NOMO-1 treated with dmso at 0.1 percent for 144 hours (cell line): ENCODE measurements at regions not wholly inside any gene's neighbourhood (a gene's known extent, or its start where the extent isn't known, plus 50 kb on each side); places are given as distances from the start of the nearest gene placed in this dataset.

Source experiments
- DNase-seq: peaks from one replicate; lab custom pipeline; 2025; ENCODE audit not compliant: unreplicated experiment; lab: John Stamatoyannopoulos, UW

DNA sequence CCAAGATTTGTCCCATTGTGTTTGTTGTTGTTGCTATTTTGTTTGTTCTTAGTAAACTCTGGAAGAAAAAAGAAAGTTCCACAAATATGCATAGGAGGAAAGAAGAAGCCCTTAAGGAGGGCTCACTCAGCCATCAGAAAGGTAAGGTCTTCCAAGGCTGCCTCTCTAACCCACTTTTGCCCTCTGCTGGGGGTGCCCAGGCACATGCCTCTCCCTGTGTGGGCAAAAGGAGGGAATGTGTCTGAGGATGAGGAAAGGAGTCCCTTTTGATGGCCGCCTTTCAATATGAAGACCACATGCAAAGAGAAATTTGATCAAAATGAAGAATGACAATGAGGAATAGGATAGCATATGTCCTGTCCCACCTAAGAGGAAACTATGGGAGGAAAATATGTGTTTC is 248.2 kb upstream of the POU3F2 start:
- DNase-seq = no peak

DNA sequence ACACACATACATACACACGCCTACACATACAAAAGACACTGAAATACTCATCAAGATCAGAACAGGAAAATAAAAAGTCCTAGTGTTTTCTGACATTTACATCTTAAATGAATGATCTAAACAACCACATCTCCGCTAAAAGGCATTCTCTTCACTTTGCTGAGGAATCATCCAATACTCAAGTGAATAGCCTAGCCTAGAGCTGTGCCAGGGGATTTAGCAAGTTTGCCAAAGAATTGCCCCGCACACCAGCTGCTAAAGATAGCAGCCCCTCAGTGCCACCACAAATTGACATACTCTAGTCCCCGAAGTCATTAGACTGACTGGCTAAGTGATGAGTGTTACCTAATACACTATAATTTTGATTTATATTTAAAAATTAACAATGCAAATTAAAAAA is 246.8 kb upstream of the POU3F2 start:
- no peak for DNase-seq

DNA sequence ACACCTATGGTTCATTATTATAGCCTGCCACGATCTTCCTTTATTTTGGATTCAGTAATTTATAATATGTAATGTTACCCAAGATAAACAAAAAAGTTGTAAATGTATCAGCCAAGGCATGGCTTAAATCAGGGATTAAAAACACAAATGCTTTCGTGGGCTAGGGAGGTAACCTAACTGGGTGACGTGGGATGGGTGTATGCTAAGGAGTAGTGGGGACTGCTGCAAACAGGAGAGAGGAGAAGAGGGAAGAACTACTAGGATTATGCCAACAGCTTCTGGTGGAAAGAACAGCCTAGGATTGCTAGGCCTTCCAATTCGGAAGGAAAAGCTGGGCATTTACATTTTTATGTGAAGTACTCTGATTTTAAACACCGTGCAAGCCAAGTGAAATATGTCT is 244.8 kb upstream of the POU3F2 start:
- no peak for DNase-seq

DNA sequence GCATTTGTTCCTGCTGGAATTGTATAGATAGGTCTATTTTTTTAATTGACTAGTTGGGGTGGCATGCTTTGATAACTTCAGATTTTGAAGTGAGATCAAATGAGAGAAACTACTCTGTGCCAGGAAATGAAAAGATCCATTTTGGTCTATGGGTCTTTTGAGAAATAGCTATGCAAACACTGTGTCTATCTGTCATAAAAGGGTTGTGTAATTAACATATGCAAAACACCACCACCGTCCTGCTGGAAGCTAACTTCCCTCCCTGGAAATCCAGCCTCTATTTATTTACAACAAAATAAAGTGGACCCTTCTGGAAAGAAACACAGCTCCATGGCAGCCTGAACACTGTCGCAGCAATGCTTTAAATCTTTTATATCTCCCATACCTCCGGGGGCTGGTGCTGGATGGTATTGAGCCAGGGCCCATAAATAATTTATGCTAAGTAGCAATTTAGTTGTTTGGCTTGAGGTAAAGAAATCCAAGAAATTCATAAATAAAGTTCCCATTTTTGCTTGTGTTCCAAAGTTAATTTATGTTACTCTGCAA is 244.2 kb upstream of the POU3F2 start:
- DNase-seq = no peak

DNA sequence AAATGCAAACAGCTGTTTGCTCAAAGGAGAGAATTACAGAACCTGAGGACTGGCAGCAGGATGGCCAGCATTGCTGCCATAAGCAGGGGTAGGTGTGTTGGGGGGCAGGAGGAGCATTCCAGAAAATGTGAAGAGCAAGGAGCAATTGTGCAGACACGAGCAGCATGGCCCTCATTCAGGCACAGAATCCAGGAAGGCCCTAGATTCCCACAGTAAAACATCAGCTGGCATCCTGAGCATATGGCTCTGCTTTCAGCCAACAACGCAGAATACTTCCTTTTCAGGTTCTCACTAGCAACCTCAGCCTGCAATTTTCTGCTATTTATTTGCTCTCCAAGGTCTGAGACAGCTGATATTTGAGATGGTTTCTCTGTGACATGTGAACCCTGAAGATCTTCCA is 243.4 kb upstream of the POU3F2 start:
- no peak for DNase-seq

DNA sequence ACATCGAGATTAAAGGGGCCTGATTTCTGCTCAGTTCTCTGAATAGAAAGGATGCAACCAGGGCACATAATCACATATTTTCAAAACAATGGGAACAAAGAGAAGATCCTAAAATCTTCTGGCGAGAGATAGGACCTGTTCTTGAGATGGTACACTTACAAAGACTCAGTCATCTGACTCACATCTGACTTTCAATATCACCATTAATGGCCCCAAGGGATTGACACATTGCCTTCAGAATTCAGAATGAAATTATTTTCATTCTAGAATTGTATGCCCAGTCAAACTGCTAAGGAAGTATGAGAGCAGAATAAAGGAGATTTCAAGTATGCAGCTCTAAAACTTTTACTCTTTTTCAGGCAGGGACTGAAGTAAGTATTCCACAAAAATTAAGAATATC is 240.7 kb upstream of the POU3F2 start:
- no peak for DNase-seq

DNA sequence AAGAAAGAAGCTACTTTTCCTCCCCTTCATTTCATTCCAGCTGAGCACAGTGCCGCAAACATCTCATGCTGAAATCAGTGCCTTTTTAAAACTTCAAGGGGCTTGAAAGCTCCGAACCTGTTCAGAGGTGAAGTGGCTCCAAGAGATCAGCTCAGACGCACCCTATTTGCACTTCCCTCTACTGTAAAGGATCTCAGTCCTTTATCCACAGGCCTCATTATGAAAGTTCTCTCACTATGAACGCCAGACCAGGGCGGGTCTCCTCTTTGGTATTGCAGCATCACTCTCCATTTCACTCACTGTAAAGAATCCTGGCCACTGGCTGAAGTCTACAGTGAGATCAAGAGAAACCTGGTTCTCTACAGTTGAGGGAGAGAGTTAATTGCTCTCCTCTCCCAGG is 232.7 kb upstream of the POU3F2 start:
- DNase-seq = no peak

DNA sequence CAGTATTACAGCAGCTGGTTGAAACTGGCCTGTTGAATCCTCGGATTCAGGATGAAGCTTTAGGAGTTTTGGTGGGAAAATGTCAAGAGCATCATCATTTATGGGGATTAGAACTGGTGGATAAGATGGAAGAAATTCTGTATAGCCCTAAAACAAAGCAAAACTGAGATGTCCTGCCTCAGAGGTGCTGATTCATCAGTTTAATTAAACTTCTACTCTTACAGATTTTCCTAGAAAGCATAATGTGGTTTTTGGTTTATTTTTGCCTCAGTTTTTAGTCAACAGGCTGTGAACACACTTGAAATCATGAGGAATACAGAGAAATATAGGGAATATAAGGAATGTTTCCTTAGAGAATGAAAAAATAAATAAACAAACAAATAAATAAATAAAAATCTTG is 228.7 kb upstream of the POU3F2 start:
- no peak for DNase-seq

DNA sequence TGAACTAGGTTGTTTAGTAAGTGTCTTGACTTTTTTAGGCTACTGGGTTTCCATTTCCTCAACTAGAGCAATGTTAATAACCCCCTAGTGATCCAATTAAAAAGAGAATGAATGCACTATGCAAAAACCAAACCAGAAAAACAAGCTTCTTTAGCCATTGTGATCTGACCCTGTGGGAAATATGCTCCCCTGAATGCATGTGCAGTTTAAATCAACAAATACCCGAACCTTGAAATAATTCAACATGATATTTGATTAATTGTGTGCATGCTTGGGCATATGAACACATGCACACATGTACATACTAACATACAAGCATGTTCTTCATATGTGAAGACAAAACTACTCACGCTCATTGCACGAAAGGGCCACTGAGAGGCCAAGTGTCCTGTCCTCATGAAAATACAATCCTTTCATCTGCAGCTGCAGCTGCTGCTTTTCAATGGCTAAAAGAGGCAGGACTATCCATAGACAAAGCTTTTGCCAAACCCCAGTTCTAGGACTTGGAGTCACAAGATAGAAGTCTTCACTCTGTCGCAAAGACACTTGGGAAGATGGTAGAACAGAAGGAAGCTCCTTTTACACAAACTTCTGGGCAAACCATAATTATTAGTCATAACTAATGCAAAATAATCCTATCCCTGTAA is 207.1 kb upstream of the POU3F2 start:
- no peak for DNase-seq

DNA sequence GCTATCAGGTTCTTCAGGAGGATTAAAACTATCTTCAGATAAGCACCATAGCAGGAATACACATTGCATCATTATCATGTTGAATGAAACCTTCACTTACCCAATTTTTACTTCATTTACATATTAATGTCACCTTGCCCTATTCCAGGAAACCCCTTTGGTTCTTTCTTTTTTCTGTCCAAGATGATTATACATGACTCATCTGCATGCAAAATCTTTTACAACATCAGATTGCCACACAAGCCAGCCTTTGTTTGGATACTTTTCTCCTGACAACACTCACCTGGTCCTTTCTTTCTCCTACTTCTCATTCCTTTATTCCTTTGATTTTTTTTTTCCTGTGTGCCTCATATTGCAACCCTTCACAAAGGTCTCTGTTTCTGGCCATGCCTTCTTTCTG is 200.5 kb upstream of the POU3F2 start:
- no peak for DNase-seq

DNA sequence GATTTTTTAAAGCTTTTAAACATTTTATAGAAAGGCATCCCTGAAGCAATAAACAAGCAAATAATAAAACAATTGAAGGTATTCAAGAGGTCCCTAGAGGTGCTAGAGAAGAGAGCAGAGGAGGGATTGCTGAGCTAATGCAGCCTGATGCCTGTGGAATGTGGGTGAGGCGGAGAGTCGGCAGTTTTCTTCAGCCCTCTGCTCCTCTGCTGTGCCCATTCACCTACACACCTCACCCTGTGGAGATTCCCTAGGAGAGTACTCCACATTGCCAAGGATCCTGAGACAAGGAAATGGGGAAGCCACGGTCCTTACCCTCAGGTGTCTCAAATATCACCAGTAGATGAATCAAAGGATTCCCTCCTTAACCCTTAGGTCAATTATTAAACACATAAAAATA is 199.8 kb upstream of the POU3F2 start:
- DNase-seq = no peak

DNA sequence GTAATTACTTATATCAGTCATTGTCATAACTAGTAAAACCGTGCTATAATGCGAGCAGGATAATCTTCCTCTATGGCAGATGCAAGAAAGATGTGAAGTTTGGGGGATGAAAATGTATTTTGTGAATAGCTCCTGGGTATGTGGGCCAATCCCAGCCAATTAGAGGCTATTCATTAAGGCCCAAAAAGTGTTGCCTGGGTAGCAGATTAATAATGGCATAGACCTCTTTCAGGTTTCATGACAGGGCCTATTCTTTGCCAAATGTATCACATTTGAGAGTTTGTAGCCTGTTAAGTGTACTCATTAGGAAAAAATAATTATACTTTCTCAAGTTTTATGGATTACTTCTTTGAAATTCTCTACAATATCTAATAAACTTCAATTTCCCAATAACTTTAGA is 199.2 kb upstream of the POU3F2 start:
- DNase-seq = no peak

DNA sequence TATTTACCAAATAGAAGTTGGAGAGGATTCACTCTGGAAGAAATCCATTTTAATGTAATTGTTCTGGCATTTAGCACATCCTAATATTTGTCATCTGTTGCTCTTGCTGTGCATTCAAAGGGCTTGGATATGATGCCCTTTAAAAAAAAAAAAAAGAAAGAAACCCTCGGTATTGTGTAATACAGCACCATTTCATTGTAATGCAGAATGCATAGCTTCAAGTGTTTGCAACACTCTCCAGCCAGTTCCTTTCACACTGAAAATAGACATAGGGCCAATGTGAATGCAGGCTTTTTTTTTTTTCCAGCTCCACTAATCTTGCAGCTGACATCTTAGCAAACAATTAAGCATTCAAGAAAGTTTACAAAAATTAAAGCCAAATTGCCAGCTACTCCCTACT is 197.4 kb upstream of the POU3F2 start:
- DNase-seq = no peak

DNA sequence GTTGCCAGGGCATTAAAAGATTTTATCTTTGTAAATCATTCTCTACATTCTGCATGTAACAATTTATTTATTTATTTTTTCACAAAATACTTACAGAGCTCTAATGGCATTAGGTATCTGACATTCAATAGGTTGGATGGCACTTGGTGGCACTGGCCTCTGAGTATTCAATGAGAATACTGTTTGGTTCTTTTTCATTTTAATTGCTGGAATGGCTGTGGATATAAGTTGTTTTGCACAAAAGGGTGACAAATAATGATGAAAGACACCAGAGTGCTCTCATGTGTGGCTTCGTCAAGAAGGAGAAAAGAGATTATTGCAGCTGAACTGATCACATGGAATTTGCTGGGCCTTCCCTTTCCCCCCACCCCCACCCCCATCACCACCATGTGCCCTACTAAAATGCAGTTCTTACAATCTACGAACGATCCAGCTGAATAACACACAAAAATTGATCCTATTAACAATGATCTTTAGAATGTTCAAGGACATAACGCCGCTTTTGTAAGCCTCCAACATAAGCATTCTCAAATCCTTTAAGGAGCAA is 195.2 kb upstream of the POU3F2 start:
- DNase-seq = no peak

DNA sequence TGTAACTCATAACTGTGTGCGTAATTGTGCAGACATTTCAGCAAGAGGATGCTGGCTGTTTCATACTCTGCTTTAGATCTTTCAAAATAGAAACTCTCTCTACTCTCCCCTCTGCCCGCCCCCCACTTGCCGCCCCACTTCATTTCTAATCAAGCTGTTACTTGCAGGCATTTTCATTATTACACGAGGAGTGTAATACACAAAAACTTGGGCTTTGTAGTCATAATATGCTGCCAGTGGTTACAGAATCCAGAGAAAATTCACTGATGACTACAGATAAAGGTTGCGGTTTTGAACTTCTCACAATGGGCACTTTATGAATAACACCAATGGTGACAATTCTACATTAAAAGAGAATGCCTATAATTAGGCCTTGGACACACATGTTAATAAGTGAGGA is 194.0 kb upstream of the POU3F2 start:
- DNase-seq = no peak

DNA sequence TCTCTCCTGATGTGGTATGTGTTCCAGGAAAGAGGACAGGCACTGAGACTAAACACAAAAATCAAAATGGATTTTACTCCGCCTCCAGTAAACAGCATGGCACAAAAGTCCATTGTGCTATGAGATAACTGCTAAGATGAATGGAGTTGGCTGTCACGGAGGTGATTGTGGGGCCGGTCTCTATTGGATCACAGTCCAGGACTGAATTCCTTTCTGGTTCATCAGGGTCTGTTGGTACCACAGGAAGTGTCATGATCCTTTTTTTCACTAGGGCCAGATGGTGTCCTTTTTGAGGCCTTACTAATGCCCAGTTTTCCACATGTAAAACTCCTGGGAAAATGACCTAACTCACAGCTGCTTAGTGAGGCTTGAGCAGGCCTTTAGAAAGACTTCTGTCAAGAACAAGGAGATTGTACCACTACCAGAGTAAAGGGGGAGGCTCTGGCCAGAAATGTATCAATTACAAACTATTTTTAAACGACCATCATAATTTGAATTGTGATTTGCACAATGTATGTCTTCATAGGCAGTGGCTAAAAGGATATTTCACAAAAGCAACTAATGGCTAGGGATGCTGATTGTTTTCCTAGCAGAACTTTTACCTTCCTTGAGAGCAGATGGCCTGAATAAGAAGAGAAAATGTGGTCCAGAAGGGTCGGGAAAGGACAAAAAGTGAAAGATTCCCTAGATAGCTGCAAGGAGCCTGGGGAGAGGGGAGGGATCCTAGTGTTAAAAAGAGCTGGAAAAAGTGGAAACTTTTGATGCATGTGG is 192.2 kb upstream of the POU3F2 start:
- DNase-seq = no peak

DNA sequence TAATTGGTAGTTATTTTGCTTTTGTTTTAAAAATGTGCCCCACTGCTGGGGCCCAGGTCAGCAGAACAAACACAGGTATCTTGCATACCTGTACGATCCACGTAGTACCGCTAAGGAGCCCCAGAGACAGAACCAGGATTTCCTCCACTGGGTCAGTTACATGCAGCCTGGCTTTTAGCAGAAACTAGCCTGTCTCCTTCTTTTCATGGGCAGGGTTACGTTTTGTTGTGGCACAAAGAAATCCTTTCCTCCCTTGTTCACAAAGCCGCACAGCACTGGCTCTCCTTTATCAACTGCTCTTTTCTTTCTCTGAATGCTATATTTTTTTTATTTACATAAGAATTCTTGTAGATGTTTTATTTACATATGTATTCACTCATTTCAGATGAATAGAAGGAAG is 190.3 kb upstream of the POU3F2 start:
- no peak for DNase-seq

DNA sequence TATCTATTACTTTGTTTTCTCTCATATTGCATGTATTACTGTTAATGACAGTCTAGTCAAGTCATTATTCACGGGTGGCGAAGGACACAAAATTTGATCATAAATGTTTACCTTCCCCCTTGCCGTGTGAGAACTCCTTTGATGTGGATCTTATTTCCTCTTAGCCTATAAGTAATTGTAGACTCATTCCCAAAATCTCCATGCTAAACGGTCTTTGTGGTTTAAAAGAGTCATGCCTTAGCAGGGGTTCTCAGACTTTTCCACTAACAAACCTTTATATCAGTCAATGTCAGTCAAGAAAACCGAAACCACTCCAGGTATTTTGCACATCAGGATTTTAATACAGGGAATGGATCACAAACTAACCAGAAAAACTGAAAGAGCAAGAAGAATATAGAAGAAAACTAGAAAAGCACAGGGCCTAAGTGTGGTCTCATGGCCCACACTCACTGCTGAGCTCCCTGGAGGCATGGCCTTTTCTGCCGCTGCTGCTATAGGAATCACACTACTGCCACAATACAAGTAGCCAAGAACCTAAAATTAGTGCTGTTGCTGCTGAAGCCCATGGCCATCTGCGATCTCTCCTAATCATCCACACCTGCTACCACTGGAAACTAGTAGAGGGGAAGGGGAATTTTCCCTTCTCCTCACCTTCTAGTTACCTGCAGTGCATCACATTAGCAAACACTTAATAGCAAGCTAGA is 186.0 kb upstream of the POU3F2 start:
- no peak for DNase-seq

DNA sequence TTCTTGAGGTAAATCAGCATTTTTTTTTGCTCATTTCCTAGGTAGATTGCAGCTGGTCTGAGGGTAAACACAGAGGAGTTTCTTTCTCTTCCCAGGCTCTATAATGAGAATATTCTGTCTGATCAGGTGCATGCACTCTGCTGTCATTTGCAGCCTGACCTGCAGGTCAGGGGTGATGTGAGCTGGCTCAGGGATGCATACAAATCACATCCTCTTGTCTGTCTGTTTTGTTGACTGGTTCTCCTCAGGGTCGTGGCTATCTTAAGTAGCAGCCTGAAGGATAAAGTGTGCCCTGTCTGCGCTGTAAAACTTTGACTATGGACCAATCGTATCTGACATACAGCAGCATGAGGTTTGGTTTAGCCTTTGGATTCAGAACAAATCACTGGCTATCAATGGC is 183.4 kb upstream of the POU3F2 start:
- DNase-seq = no peak

DNA sequence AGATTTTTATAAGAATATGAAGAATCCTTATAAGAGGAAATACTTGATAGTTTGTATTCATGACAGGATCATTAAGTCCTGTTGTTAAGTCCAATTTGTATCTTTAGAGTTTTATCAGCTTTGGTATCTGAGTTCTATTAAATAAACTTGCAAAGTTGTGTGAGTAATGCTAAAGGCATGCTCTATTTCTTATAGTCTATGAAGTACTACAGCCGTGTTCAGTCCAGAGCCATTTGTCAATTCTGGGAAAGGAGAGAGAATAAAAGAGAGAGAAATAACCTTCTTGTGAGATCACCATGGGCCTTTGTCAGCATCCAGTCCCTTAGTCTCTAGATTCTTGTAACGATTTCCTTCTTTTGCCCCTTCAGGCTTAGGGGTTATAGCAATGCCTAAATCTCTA is 181.2 kb upstream of the POU3F2 start:
- no peak for DNase-seq

DNA sequence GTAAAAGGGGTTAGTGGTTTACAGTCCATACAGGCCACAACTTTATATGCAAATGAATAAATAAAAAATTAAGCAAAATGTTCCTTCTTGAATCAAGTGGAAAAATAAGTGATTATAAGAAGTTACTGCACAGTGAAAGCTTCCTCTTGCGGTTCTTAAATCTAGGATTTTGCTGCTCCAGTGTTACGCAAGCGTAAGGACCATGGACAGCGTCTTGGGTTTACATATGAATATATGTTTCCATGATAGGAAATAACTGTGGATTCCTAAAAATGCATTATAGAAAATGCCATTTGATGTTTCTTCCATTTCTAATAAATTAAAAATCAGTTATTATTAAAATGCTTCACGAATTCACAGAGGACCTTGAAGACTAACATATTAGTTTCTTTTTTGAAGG is 176.6 kb upstream of the POU3F2 start:
- no peak for DNase-seq

DNA sequence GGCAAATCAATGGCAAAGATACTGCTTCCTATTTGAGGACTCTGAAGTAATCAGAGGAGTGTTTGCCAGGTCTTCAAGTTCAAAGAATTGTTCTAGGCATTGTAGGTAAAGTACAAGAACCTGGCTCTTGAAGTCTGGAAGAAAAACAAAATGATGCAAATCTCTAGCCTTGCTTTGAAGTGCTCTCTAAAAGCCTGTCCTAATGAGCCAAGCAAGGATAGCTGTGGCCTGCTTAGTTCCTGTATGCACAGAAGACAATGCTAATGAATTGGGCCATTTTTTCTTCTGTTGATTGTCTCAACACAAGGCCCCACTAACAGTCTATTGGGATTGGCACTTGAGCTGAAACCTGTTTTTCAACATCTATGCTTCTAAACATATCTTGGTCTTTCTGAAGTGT is 165.0 kb upstream of the POU3F2 start:
- no peak for DNase-seq
